Fibroblast of upper back skin (primary cell): ENCODE measurements at regions not wholly inside any gene's neighbourhood (a gene's known extent, or its start where the extent isn't known, plus 50 kb on each side); places are given as distances from the start of the nearest gene placed in this dataset.

ENCODE experiments used
- DNase-seq: peaks from one replicate; pipeline ENCODE4 v3.0.0-alpha.2; 2013

DNA sequence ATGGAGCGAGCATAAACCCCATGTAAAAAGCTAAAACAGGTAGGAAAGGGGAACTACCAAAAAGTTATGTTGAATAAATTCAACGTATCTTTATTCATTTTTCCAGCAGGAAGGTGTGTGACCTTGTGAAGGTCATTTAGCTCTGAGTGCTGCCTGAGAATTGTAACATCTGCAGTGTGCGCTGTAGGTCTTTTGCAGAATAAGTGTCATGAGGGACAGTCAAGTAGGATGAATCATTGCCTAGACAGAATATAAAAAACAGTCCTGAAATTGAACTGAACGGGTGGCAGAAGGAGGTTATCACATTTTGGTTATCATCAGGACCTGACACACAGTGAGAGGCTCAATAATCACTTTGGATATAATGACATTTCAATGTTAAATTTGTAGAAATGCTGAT, 334.8 kb upstream of the NOVA1 start:
- no peak for DNase-seq

DNA sequence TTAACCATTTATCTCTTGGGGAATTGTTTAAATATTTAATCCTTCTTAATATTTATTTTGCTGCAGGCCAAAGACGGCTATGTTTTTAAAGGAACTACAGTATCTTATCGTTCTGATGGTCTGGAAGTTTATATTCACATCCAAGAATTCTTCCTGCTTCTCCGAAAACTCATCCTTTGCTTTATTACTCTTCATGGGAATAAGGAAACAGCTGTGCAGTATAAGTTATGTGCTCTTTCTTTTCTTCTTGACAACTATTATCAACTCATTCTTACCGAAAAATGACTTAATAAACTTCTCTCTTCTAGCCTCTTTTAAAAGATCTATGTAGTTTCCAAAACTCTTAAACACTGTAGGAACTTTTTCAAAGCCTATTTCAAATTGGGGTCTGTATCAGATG, 335.6 kb upstream of the NOVA1 start:
- DNase-seq, result no peak

DNA sequence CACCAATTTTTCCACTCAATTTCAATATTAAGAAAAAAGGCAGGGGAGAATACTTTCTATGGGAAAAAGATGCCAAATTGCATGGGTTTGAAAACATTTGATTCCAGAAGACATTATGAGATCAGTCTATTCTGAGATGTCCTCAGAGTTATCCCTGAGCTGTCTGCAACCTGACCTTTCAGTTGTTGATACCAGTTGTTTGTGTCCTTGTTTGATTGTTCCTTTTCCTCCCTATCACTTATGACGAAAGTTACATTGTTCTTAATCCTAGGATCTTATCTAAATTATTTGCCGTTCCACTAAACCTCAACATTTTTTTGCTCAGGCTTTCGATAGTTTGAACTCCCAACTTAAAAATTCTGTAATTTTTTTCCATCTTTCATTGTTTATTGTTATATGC, 336.3 kb upstream of the NOVA1 start:
- no peak for DNase-seq

- DNase-seq, result no peak
Measured at GRCh38 chr14:26935733-26936132, 337.9 kb upstream of the NOVA1 start.

DNA sequence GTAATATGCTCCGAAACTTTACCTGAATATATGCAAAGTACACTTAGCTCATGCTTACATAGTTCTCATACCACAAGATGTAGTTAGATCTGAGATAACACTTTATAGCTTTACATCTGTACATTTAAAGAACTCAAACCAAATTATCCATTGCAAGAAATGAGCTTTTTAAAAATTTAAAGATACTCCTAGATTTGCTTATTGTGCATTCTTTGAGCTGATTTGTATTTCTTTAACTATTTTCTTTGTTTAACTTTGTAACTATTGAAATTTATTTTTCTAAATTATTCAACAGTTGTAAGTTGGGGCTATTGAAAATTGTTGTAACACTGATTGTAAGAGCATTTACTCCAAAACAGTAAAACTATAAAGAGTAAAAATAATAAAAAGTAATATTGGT, 340.2 kb upstream of the NOVA1 start:
- no peak for DNase-seq

DNA sequence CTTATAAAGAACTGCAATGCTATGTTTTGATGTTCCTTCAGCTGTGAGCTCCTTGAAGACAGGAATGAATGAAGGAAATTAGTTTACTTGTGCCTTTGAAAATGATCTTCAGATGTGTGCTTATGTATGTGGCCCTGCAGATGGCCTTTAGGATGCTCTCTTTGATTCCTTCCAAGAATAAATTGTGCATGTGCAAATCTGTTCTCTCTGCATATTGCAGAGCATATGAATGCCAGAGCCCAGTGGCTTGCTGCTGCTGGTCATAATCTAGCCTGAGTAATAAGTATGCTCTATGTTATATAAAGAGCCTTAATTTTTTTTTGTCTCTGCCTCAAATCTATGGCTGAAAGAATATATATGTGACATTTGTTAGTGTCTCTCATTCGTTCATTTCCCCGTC, 341.9 kb upstream of the NOVA1 start:
- no peak for DNase-seq

- DNase-seq, result no peak
Measured at GRCh38 chr14:26941521-26941920, 343.7 kb upstream of the NOVA1 start.

- DNase-seq, result no peak
Measured at GRCh38 chr14:26947265-26947664, 349.4 kb upstream of the NOVA1 start.

- no peak for DNase-seq
Measured at GRCh38 chr14:26959437-26959836, 361.6 kb upstream of the NOVA1 start.

GRCh38 chr14:26959972-26960660, 362.3 kb upstream of the NOVA1 start:
- DNase-seq, result no peak

DNA sequence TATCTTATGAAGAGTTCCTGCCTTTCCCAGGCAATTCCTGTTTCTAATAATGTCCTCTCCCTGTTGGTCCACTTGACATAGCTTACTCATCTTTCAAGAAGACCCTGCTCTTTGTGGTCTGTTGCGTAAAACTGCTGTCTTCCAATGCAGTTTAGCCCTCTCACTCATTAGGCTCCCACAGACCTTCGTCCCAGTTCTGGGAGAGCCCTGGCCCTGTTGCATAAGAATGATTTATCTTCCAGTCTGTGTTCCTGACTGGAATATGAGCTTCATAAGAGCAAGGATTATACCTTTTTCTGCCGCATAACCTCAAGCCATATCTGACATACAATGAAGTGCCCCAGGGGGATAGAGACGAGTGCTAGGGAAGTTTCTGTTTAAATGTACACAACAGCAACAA, 365.9 kb upstream of the NOVA1 start:
- DNase-seq, result peak; percentile 64

GRCh38 chr14:26965490-26965889, 367.7 kb upstream of the NOVA1 start:
- DNase-seq, result no peak

DNA sequence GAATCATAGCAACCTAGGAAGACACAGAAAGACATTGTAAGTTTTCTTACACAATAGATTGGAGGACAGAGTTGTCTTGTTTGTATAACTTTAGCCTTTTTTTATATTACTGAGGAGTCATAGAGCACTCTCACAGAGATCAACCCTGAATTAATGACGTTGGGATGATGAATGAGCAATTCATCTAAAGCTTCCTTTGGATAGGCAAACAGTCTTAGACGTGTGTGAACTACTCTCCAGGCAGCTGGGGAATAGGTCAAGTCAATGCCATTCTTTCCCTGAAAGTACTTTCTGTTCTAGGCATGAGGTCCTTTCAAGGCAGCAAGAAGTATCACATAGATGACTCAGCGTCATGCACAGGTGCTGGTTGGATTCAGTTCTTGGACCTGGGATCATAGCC, 369.1 kb upstream of the NOVA1 start:
- DNase-seq, result no peak

- no peak for DNase-seq
Measured at GRCh38 chr14:26974965-26975364, 377.1 kb upstream of the NOVA1 start.

GRCh38 chr14:26982071-26982470, 384.2 kb upstream of the NOVA1 start:
- DNase-seq, result no peak

- peak; percentile 61 for DNase-seq
Measured at GRCh38 chr14:26984311-26985177, 386.7 kb upstream of the NOVA1 start.

GRCh38 chr14:26987744-26988363, 390.0 kb upstream of the NOVA1 start:
- no peak for DNase-seq

GRCh38 chr14:26990946-26991345, 393.1 kb upstream of the NOVA1 start:
- no peak for DNase-seq

DNA sequence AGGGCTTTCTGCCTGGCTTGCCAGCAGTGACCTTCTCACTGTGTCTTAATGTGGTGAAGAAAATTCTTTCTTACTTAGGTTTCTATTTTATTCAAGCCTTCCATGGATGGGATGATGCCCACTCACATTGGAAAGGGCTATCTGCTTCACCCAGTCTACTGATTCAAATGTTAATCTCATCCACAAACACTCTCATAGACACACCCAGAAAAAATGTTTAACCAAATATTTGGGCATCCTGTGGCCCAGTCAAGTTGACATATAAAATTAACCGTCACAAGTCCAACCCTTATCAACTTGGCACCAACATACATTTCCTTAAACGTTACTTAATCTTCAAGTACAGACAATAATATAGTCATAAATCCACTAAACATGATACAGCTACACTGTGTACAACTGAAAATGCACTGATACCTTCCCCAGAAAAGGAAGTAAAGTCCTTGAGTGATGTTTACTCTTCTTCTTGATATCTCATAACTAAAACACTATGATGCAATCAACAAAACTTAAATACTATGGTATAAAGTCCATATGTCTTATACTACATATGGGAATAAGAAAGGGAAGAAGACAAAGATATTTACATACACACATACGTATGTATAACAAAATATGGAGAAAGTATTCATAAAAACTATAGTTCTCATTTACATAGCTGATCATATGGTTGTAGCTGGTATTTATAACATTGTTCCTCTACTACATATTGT, 394.7 kb upstream of the NOVA1 start:
- DNase-seq, result no peak

DNA sequence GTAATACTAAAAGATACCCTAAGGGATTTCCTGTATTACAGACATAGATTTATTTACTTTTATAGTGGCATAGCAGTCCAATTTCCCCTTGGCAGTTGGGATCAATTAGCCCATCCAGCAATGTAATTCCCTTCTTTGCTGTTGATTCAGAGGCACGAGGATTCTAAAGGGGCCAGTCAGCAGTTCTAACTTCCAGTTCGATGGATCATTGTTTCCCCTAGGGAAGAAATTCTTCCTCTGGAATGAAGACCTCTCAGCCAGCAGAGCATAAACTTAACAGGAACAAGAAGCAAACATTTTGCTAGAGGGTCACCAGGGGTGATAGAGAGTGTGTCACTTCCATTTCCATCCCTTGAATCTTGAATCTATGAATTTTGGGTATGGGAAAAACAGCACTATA, 395.7 kb upstream of the NOVA1 start:
- DNase-seq, result peak; percentile 18

GRCh38 chr14:26995301-26995700, 397.5 kb upstream of the NOVA1 start:
- DNase-seq, result no peak

DNA sequence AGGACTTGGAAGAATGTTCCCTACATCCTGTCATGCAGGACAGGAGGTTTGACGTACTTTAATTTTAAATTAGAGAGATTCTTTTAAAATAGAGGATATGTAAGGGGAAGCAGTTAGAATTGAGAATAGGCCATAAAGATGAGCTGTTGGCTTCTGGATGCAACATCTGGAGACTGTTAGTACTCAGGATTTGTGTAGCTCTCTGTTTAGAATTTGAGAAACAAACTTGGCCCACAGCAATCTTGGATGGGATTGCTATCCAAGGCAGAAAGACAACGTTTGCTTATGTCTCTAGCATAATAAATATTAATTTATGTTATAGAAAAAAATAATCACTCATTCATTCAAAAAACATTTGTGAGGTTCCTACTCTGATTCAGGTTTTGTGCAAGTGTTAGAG, 398.4 kb upstream of the NOVA1 start:
- no peak for DNase-seq

DNA sequence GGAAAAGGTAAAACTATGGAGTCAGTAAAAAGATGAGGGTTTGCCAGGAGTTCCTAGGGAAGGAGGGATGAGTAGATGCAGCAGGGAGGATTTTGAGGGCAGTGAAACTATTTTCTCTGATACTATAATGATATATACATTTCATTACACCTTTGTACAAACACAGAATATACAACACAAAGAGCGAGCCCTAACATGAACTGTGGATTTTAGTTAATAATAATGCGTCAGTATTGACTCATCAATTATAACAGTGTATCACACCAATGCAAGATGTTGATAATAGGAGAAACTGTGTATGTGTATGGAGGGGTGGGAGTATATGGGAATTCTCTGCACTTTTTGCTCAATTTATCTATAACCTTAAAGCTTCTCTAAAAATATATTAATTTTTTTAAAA, 404.3 kb upstream of the NOVA1 start:
- DNase-seq, result no peak
